Right lobe of liver (tissue), 6 donors: ENCODE measurements at regions not wholly inside any gene's neighbourhood (a gene's known extent, or its start where the extent isn't known, plus 50 kb on each side); places are given as distances from the start of the nearest gene placed in this dataset.

ENCODE experiments used
- ATAC-seq, 4 donors: fragments of 200-7000 bp; cut with Tn5 transposase; one replicate each; pipeline ENCODE4 v1.9.1; 2020; ENCODE audit warnings: mild to moderate bottlenecking in 4 of 4, moderate library complexity in 4 of 4
- DNase-seq, 3 donors: peaks; one replicate each; pipeline ENCODE4 v3.0.0-alpha.2; 2020
- H3K27ac ChIP-seq, 3 donors: fragments of 200-600 bp; one replicate each; pipeline ENCODE4 v1.8.0; 2022
- H3K27me3 ChIP-seq, 2 donors: fragments of 200-600 bp; one replicate each; pipeline ENCODE4 v1.8.0; 2022
- H3K36me3 ChIP-seq, 4 donors: fragments of 200-600 bp; sonication (generic) in 1 of 4; one replicate each; pipeline versions ENCODE4 v1.5.1 to v1.8.0; 2017 to 2022; ENCODE audit warnings: control low read depth in 1 of 4
- H3K4me1 ChIP-seq, 4 donors: fragments of 200-600 bp; sonication (generic) in 1 of 4; one replicate each; pipeline versions ENCODE4 v1.5.1 to v1.8.0; 2017 to 2022; ENCODE audit warnings: control low read depth in 1 of 4
- H3K4me3 ChIP-seq, 3 donors: fragments of 200-600 bp; one replicate each; pipeline ENCODE4 v1.8.0; 2022
- H3K9me3 ChIP-seq, 4 donors: fragments of 200-600 bp; sonication (generic) in 1 of 4; one replicate each; pipeline versions ENCODE4 v1.5.1 to v1.8.0; 2017 to 2022; ENCODE audit warnings: control low read depth in 1 of 4
- CTCF ChIP-seq, 4 donors: fragments of 200-600 bp in 3 of 4; fragments of 450-650 bp in 1 of 4; IDR thresholded peaks; one replicate each; pipeline versions ENCODE4 v1.5.1 to v1.8.0; 2016 to 2022; ENCODE audit warnings: antibody characterized with exemption in 4 of 4, mild to moderate bottlenecking in 2 of 4
- POLR2A ChIP-seq: fragments of 450-650 bp; IDR thresholded peaks from one replicate; pipeline ENCODE4 v1.6.1; 2017; ENCODE audit warnings: antibody characterized with exemption, mild to moderate bottlenecking
- WGBS: methylation state at CpG from one replicate; pipeline ENCODE4 v1.1.6; 2018; ENCODE audit warnings: low coverage, low lambda C conversion rate; ENCODE audit not compliant: insufficient coverage; ENCODE audit errors: missing lambda C conversion rate; 5-methylcytosine and 5-hydroxymethylcytosine counted together
- intact Hi-C, 2 donors: fragments of 100-400 bp; cut with DNase I; formaldehyde crosslinking; loops; one replicate each; pipeline versions ENCODE4 v1.11.2 to v1.14.1; 2022
- donor health status: DM: no; HTN: yes; CAD: no.
- donor health status: DM: no; HTN: no; CAD: no.
- donor health status: DM: no; HTN: no; CAD: no.
- donor health status: DM: no; HTN: yes; CAD: no.
- donor health status: DM: no; HTN: yes; CAD: no.

- no peak for DNase-seq
- TF ChIP-seq POLR2A, result no peak
- no peak for TF ChIP-seq CTCF (IDR thresholded peaks at IDR 0.05)
- H3K4me1 ChIP-seq, result no peaks in the 10 kb centered on the region
- intact Hi-C loops, result no loop called here
- H3K4me3 ChIP-seq, result no peak overlapping the region
- H3K9me3 ChIP-seq, result no peaks in the 10 kb centered on the region
- ATAC-seq, result no peak
- H3K27me3 ChIP-seq, result no peaks in the 10 kb centered on the region
- no peak overlapping the region for H3K27ac ChIP-seq
- no peaks in the 10 kb centered on the region for H3K36me3 ChIP-seq
- 74% methylated on average over 2 of the region's 2 CpGs for WGBS
These were observed 1815.9 kb downstream of the PCDH9 start for GRCh38 chr13:65414187-65414586.

- intact Hi-C loops, result no loop called here
- DNase-seq, result no peak
- Histone ChIP-seq H3K27me3 (no peaks in the 10 kb centered on the region), H3K4me3 (no peak overlapping the region), H3K36me3 (no peaks in the 10 kb centered on the region), H3K9me3 (no peaks in the 10 kb centered on the region), H3K4me1 (no peaks in the 10 kb centered on the region), H3K27ac (no peak overlapping the region)
- no peak for TF ChIP-seq CTCF (IDR thresholded peaks at IDR 0.05)
- TF ChIP-seq POLR2A, result no peak
- WGBS, result 39% methylated on average over 2 of the region's 2 CpGs
- ATAC-seq, result no peak
These were observed 1818.6 kb downstream of the PCDH9 start for GRCh38 chr13:65411521-65411920.

GRCh38 chr13:65410791-65411190 lies 1819.3 kb downstream of the PCDH9 start:
- 57% methylated on average over 3 of the region's 3 CpGs for WGBS
- no peaks in the 10 kb centered on the region for H3K36me3 ChIP-seq
- H3K4me3 ChIP-seq, result no peak overlapping the region
- intact Hi-C loops, result no loop called here
- no peak overlapping the region for H3K27ac ChIP-seq
- no peaks in the 10 kb centered on the region for H3K9me3 ChIP-seq
- ATAC-seq (no peak), DNase-seq (no peak)
- H3K27me3 ChIP-seq, result no peaks in the 10 kb centered on the region
- no peak for TF ChIP-seq POLR2A
- TF ChIP-seq CTCF (IDR thresholded peaks at IDR 0.05), result no peak
- H3K4me1 ChIP-seq, result no peaks in the 10 kb centered on the region

- no peak for DNase-seq
- Histone ChIP-seq H3K36me3 (no peaks in the 10 kb centered on the region), H3K27me3 (no peaks in the 10 kb centered on the region), H3K4me3 (no peak overlapping the region), H3K9me3 (no peaks in the 10 kb centered on the region), H3K4me1 (no peaks in the 10 kb centered on the region), H3K27ac (no peak overlapping the region)
- intact Hi-C loops, result no loop called here
- TF ChIP-seq POLR2A (no peak), CTCF (IDR thresholded peaks at IDR 0.05) (no peak)
- no peak for ATAC-seq
These were observed 1828.8 kb downstream of the PCDH9 start for GRCh38 chr13:65401315-65401714.

- Histone ChIP-seq H3K4me1 (no peaks in the 10 kb centered on the region), H3K36me3 (no peaks in the 10 kb centered on the region), H3K27me3 (no peaks in the 10 kb centered on the region), H3K27ac (no peak overlapping the region), H3K4me3 (no peak overlapping the region), H3K9me3 (no peaks in the 10 kb centered on the region)
- ATAC-seq (no peak), DNase-seq (no peak)
- TF ChIP-seq CTCF (IDR thresholded peaks at IDR 0.05) (no peak), POLR2A (no peak)
- WGBS, result 38% methylated on average over 2 of the region's 2 CpGs
- intact Hi-C loops, result no loop called here
These were observed 1829.4 kb downstream of the PCDH9 start for GRCh38 chr13:65400702-65401101.
